ENCODE measurements at regions not wholly inside any gene's neighbourhood (a gene's known extent, or its start where the extent isn't known, plus 50 kb on each side); places are given as distances from the start of the nearest gene placed in this dataset.
A peak's percentile ranks its signal among the peaks of the same experiment; 100 is the strongest.

GRCh38 chr13:59547950-59548349 lies 615.8 kb downstream of the DIAPH3 start:
- peaks cover 8% of the 10 kb centered on the region for H3K4me1 Mint-ChIP-seq
- H3K4me1 ChIP-seq (ENCODE audit: insufficient read depth) = peaks cover 10% of the 10 kb centered on the region; the same call in 1 of the 2 replicates
- TF ChIP-seq, protein P1, sequence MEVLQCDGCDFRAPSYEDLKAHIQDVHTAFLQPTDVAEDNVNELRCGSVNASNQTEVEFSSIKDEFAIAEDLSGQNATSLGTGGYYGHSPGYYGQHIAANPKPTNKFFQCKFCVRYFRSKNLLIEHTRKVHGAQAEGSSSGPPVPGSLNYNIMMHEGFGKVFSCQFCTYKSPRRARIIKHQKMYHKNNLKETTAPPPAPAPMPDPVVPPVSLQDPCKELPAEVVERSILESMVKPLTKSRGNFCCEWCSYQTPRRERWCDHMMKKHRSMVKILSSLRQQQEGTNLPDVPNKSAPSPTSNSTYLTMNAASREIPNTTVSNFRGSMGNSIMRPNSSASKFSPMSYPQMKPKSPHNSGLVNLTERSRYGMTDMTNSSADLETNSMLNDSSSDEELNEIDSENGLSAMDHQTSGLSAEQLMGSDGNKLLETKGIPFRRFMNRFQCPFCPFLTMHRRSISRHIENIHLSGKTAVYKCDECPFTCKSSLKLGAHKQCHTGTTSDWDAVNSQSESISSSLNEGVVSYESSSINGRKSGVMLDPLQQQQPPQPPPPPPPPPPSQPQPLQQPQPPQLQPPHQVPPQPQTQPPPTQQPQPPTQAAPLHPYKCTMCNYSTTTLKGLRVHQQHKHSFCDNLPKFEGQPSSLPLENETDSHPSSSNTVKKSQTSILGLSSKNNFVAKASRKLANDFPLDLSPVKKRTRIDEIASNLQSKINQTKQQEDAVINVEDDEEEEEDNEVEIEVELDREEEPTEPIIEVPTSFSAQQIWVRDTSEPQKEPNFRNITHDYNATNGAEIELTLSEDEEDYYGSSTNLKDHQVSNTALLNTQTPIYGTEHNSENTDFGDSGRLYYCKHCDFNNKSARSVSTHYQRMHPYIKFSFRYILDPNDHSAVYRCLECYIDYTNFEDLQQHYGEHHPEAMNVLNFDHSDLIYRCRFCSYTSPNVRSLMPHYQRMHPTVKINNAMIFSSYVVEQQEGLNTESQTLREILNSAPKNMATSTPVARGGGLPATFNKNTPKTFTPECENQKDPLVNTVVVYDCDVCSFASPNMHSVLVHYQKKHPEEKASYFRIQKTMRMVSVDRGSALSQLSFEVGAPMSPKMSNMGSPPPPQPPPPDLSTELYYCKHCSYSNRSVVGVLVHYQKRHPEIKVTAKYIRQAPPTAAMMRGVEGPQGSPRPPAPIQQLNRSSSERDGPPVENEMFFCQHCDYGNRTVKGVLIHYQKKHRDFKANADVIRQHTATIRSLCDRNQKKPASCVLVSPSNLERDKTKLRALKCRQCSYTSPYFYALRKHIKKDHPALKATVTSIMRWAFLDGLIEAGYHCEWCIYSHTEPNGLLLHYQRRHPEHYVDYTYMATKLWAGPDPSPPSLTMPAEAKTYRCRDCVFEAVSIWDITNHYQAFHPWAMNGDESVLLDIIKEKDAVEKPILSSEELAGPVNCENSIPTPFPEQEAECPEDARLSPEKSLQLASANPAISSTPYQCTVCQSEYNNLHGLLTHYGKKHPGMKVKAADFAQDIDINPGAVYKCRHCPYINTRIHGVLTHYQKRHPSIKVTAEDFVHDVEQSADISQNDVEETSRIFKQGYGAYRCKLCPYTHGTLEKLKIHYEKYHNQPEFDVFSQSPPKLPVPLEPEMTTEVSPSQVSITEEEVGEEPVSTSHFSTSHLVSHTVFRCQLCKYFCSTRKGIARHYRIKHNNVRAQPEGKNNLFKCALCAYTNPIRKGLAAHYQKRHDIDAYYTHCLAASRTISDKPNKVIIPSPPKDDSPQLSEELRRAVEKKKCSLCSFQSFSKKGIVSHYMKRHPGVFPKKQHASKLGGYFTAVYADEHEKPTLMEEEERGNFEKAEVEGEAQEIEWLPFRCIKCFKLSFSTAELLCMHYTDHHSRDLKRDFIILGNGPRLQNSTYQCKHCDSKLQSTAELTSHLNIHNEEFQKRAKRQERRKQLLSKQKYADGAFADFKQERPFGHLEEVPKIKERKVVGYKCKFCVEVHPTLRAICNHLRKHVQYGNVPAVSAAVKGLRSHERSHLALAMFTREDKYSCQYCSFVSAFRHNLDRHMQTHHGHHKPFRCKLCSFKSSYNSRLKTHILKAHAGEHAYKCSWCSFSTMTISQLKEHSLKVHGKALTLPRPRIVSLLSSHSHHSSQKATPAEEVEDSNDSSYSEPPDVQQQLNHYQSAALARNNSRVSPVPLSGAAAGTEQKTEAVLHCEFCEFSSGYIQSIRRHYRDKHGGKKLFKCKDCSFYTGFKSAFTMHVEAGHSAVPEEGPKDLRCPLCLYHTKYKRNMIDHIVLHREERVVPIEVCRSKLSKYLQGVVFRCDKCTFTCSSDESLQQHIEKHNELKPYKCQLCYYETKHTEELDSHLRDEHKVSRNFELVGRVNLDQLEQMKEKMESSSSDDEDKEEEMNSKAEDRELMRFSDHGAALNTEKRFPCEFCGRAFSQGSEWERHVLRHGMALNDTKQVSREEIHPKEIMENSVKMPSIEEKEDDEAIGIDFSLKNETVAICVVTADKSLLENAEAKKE (CRISPR knock-in tag; IDR thresholded peaks at IDR 0.05) = no peak
- TF ChIP-seq, protein P2, sequence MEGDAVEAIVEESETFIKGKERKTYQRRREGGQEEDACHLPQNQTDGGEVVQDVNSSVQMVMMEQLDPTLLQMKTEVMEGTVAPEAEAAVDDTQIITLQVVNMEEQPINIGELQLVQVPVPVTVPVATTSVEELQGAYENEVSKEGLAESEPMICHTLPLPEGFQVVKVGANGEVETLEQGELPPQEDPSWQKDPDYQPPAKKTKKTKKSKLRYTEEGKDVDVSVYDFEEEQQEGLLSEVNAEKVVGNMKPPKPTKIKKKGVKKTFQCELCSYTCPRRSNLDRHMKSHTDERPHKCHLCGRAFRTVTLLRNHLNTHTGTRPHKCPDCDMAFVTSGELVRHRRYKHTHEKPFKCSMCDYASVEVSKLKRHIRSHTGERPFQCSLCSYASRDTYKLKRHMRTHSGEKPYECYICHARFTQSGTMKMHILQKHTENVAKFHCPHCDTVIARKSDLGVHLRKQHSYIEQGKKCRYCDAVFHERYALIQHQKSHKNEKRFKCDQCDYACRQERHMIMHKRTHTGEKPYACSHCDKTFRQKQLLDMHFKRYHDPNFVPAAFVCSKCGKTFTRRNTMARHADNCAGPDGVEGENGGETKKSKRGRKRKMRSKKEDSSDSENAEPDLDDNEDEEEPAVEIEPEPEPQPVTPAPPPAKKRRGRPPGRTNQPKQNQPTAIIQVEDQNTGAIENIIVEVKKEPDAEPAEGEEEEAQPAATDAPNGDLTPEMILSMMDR (conservative IDR thresholded peaks at IDR 0.05; ENCODE audit: low read depth in 2 of 2) = peak in 1 of 2 experiments; percentile 14; a peak in 1 of 4 replicates
- no peak for TF ChIP-seq STAT1 (IDR thresholded peaks at IDR 0.05; ENCODE audit: unreplicated experiment)

GRCh38 chr13:59562924-59563323 lies 600.8 kb downstream of the DIAPH3 start:
- no peaks in the 10 kb centered on the region for H4K20me1 ChIP-seq (replicated peaks; ENCODE audit: insufficient read depth)
- H3F3A ChIP-seq (replicated peaks; ENCODE audit: low read depth) = no peaks in the 10 kb centered on the region
- H3K36me3 ChIP-seq (ENCODE audit: insufficient read depth) = no peaks in the 10 kb centered on the region
- H3K79me2 ChIP-seq (replicated peaks; ENCODE audit: insufficient read depth) = no peaks in the 10 kb centered on the region
- H3K4me1 Mint-ChIP-seq = no peaks in the 10 kb centered on the region; the same call in 2 of the 3 replicates
- no peaks in the 10 kb centered on the region for H3K27me3 ChIP-seq (ENCODE audit: insufficient read depth)
- H3K4me3 ChIP-seq = no peak overlapping the region
- no peak for ATAC-seq
- no peak for DNase-seq (ENCODE audit: low spot score)
- H3K4me1 ChIP-seq (ENCODE audit: insufficient read depth) = no peaks in the 10 kb centered on the region
- no peaks in the 10 kb centered on the region for H3K27me3 Mint-ChIP-seq (ENCODE audit: insufficient read depth, low read depth, poor library complexity)
- H3K9me3 Mint-ChIP-seq = peaks cover 25% of the 10 kb centered on the region
- H3K9me2 ChIP-seq (ENCODE audit: insufficient read depth) = peaks cover 9% of the 10 kb centered on the region; the same call in 1 of the 2 replicates
- peaks cover 37% of the 10 kb centered on the region for H3K36me3 Mint-ChIP-seq (ENCODE audit: low read depth)
- no peak overlapping the region for H2AFZ ChIP-seq
- H3K27ac ChIP-seq (ENCODE audit: low read depth) = no peak overlapping the region
- no peak overlapping the region for H3K27ac Mint-ChIP-seq
- H3K4me2 ChIP-seq = no peak overlapping the region
- H3K4me3 Mint-ChIP-seq = no peak overlapping the region
- TF ChIP-seq REST (IDR thresholded peaks at IDR 0.05; ENCODE audit: unreplicated experiment) (no peak), STAT1 (IDR thresholded peaks at IDR 0.05; ENCODE audit: unreplicated experiment) (no peak), POLR2AphosphoS5 (IDR thresholded peaks at IDR 0.05; ENCODE audit: low read depth) (no peak), EZH2phosphoT487 (IDR thresholded peaks at IDR 0.05; ENCODE audit: unreplicated experiment) (no peak), ETS1 (IDR thresholded peaks at IDR 0.05) (no peak), ZNF114 (CRISPR knock-in tag; IDR thresholded peaks at IDR 0.05) (no peak), CREB1 (CRISPR knock-in tag; IDR thresholded peaks at IDR 0.05; ENCODE audit: low read depth) (no peak)

More at GRCh38 chr13:59547950-59548349, 615.8 kb downstream of the DIAPH3 start:
- no peaks in the 10 kb centered on the region for H3F3A ChIP-seq (replicated peaks; ENCODE audit: low read depth)
- Mint-ChIP-seq H3K36me3 (ENCODE audit: low read depth) (peaks cover 9% of the 10 kb centered on the region; the same call in 1 of the 3 replicates), H3K4me3 (no peak overlapping the region), H3K9me3 (peaks cover 4% of the 10 kb centered on the region), H3K27ac (no peak overlapping the region), H3K27me3 (ENCODE audit: insufficient read depth, low read depth, poor library complexity) (no peaks in the 10 kb centered on the region)
- H3K79me2 ChIP-seq (replicated peaks; ENCODE audit: insufficient read depth) = no peaks in the 10 kb centered on the region
- no peaks in the 10 kb centered on the region for H3K9me2 ChIP-seq (ENCODE audit: insufficient read depth)
- no peaks in the 10 kb centered on the region for H3K27me3 ChIP-seq (ENCODE audit: insufficient read depth)
- no peaks in the 10 kb centered on the region for H4K20me1 ChIP-seq (replicated peaks; ENCODE audit: insufficient read depth)
- no peaks in the 10 kb centered on the region for H3K36me3 ChIP-seq (ENCODE audit: insufficient read depth)
- ATAC-seq (peak; percentile 31; the same call in 1 of the 3 replicates), DNase-seq (ENCODE audit: low spot score) (no peak)
- H2AFZ ChIP-seq = no peak overlapping the region
- H3K27ac ChIP-seq (ENCODE audit: low read depth) = no peak overlapping the region
- H3K4me2 ChIP-seq = no peak overlapping the region
- H3K4me3 ChIP-seq = no peak overlapping the region

Data from GM23338 (cell line).